ENCODE measurements at regions not wholly inside any gene's neighbourhood (a gene's known extent, or its start where the extent isn't known, plus 50 kb on each side); places are given as distances from the start of the nearest gene placed in this dataset.

GRCh38 chr1:118753976-118754375 lies 234.2 kb downstream of the TBX15 start:
- no peak overlapping the region for H3K4me3 ChIP-seq (ENCODE audit: control insufficient read depth in 2 of 3, extremely low read depth in 1 of 3, insufficient read depth in 2 of 3, low read depth in 1 of 3, low read length in 3 of 3)

GRCh38 chr1:118751166-118751565 lies 237.0 kb downstream of the TBX15 start:
- Histone ChIP-seq H3K36me3 (ENCODE audit: control insufficient read depth in 2 of 2, extremely low read depth in 1 of 2, insufficient read depth in 2 of 2, low read length in 2 of 2) (no peaks in the 10 kb centered on the region), H3K27ac (ENCODE audit: control insufficient read depth, insufficient read depth, low read length) (no peak overlapping the region), H3K4me1 (ENCODE audit: control insufficient read depth, extremely low read depth, insufficient read depth, low read length) (no peaks in the 10 kb centered on the region), H3K9me1 (ENCODE audit: control insufficient read depth, extremely low read depth, insufficient read depth, low read length) (no peaks in the 10 kb centered on the region), H3K4me2 (ENCODE audit: control insufficient read depth, extremely low read depth, insufficient read depth, low read depth, low read length) (no peak overlapping the region), H3K4me3 (ENCODE audit: control insufficient read depth in 2 of 3, extremely low read depth in 1 of 3, insufficient read depth in 2 of 3, low read depth in 1 of 3, low read length in 3 of 3) (no peak overlapping the region), H2AFZ (ENCODE audit: control insufficient read depth, low read length) (no peak overlapping the region), H4K20me1 (ENCODE audit: control insufficient read depth, extremely low read depth, insufficient read depth, low read length) (no peaks in the 10 kb centered on the region), H3K9ac (ENCODE audit: control insufficient read depth, extremely low read depth, insufficient read depth, low read length) (no peak overlapping the region), H3K27me3 (ENCODE audit: control insufficient read depth, extremely low read depth, insufficient read depth, low read length) (no peaks in the 10 kb centered on the region), H3K9me3 (ENCODE audit: control insufficient read depth, low read depth, low read length) (no peaks in the 10 kb centered on the region), H3K79me2 (ENCODE audit: control insufficient read depth, insufficient read depth, low read length) (no peaks in the 10 kb centered on the region)
- DNase-seq (ENCODE audit: low read depth, low spot score) (no peak), FAIRE-seq (no peak)
- dilution Hi-C loops (cut with MboI; ENCODE audit: extremely low pct_ligation_motif_present, low sequenced_read_pairs): no loop called here
- TF ChIP-seq CTCF (optimal IDR thresholded peaks at IDR 0.05 in 1 of 3, IDR thresholded peaks at IDR 0.05 in 1 of 3, conservative IDR thresholded peaks at IDR 0.05 in 1 of 3; ENCODE audit: extremely low read depth in 1 of 3, insufficient read depth in 2 of 3, low read length in 3 of 3) (no peak), EZH2 (IDR thresholded peaks at IDR 0.05; ENCODE audit: low read length) (no peak)

More at GRCh38 chr1:118753976-118754375, 234.2 kb downstream of the TBX15 start:
- Histone ChIP-seq H3K9ac (ENCODE audit: control insufficient read depth, extremely low read depth, insufficient read depth, low read length) (no peak overlapping the region), H3K4me1 (ENCODE audit: control insufficient read depth, extremely low read depth, insufficient read depth, low read length) (no peaks in the 10 kb centered on the region), H3K9me1 (ENCODE audit: control insufficient read depth, extremely low read depth, insufficient read depth, low read length) (no peaks in the 10 kb centered on the region), H3K27ac (ENCODE audit: control insufficient read depth, insufficient read depth, low read length) (no peak overlapping the region), H4K20me1 (ENCODE audit: control insufficient read depth, extremely low read depth, insufficient read depth, low read length) (no peaks in the 10 kb centered on the region), H3K4me2 (ENCODE audit: control insufficient read depth, extremely low read depth, insufficient read depth, low read depth, low read length) (no peak overlapping the region), H3K9me3 (ENCODE audit: control insufficient read depth, low read depth, low read length) (no peaks in the 10 kb centered on the region), H3K27me3 (ENCODE audit: control insufficient read depth, extremely low read depth, insufficient read depth, low read length) (no peaks in the 10 kb centered on the region), H3K79me2 (ENCODE audit: control insufficient read depth, insufficient read depth, low read length) (no peaks in the 10 kb centered on the region), H2AFZ (ENCODE audit: control insufficient read depth, low read length) (no peak overlapping the region), H3K36me3 (ENCODE audit: control insufficient read depth in 2 of 2, extremely low read depth in 1 of 2, insufficient read depth in 2 of 2, low read length in 2 of 2) (no peaks in the 10 kb centered on the region)
- dilution Hi-C loops (cut with MboI; ENCODE audit: extremely low pct_ligation_motif_present, low sequenced_read_pairs): no loop called here
- DNase-seq (ENCODE audit: low read depth, low spot score) (no peak), FAIRE-seq (no peak)
- TF ChIP-seq CTCF (optimal IDR thresholded peaks at IDR 0.05 in 1 of 3, IDR thresholded peaks at IDR 0.05 in 1 of 3, conservative IDR thresholded peaks at IDR 0.05 in 1 of 3; ENCODE audit: extremely low read depth in 1 of 3, insufficient read depth in 2 of 3, low read length in 3 of 3) (no peak), EZH2 (IDR thresholded peaks at IDR 0.05; ENCODE audit: low read length) (no peak)
